ENCODE measurements at regions not wholly inside any gene's neighbourhood (a gene's known extent, or its start where the extent isn't known, plus 50 kb on each side); places are given as distances from the start of the nearest gene placed in this dataset.

DNA sequence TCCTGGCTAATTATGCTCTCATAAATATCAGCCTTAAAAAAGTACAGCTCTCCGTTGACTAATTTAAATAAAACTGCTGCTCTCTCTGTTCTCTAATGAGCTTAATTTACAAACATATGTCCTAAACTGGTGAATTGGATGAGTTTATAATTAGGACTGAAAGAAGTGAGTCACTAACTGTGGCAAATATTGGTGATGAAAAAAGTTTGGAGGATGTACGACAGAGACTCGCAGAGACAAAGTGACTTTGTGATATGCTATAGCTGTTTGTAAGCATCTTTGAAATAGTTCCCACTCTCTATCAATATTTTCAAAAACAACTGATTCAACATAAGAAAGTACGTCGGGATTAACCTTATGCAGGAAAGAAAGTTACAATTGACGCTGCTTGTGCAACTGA lies 138.9 kb upstream of the TMEFF2 start:
- TF ChIP-seq, protein P1, sequence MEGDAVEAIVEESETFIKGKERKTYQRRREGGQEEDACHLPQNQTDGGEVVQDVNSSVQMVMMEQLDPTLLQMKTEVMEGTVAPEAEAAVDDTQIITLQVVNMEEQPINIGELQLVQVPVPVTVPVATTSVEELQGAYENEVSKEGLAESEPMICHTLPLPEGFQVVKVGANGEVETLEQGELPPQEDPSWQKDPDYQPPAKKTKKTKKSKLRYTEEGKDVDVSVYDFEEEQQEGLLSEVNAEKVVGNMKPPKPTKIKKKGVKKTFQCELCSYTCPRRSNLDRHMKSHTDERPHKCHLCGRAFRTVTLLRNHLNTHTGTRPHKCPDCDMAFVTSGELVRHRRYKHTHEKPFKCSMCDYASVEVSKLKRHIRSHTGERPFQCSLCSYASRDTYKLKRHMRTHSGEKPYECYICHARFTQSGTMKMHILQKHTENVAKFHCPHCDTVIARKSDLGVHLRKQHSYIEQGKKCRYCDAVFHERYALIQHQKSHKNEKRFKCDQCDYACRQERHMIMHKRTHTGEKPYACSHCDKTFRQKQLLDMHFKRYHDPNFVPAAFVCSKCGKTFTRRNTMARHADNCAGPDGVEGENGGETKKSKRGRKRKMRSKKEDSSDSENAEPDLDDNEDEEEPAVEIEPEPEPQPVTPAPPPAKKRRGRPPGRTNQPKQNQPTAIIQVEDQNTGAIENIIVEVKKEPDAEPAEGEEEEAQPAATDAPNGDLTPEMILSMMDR (conservative IDR thresholded peaks at IDR 0.05; ENCODE audit: low read depth, low read length): no peak
- no peak for TF ChIP-seq EZH2 (IDR thresholded peaks at IDR 0.05; ENCODE audit: borderline replicate concordance, low read depth, low read length, poor library complexity, severe bottlenecking)
